OCI-LY7 (cell line): ENCODE measurements at regions not wholly inside any gene's neighbourhood (a gene's known extent, or its start where the extent isn't known, plus 50 kb on each side); places are given as distances from the start of the nearest gene placed in this dataset.

ENCODE experiments used
- EZH2phosphoT487 ChIP-seq: fragments of 200-600 bp; sonication (generic); IDR thresholded peaks from 2 replicates; pipeline ENCODE4 v1.6.1; 2018; ENCODE audit warnings: low read depth, borderline replicate concordance, mild to moderate bottlenecking, mixed run types, antibody characterized with exemption, low read length, moderate library complexity, mixed read lengths
- TF ChIP-seq, protein P1 (sequence below): fragments of 200-600 bp; sonication (generic); conservative IDR thresholded peaks from 2 replicates; pipeline ENCODE4 v1.5.1; 2014; ENCODE audit warnings: mild to moderate bottlenecking, antibody characterized with exemption, low read length, moderate library complexity, mixed read lengths

GRCh38 chr5:6105320-6105719, 273.0 kb downstream of the MED10 start:
- TF ChIP-seq, protein P1, sequence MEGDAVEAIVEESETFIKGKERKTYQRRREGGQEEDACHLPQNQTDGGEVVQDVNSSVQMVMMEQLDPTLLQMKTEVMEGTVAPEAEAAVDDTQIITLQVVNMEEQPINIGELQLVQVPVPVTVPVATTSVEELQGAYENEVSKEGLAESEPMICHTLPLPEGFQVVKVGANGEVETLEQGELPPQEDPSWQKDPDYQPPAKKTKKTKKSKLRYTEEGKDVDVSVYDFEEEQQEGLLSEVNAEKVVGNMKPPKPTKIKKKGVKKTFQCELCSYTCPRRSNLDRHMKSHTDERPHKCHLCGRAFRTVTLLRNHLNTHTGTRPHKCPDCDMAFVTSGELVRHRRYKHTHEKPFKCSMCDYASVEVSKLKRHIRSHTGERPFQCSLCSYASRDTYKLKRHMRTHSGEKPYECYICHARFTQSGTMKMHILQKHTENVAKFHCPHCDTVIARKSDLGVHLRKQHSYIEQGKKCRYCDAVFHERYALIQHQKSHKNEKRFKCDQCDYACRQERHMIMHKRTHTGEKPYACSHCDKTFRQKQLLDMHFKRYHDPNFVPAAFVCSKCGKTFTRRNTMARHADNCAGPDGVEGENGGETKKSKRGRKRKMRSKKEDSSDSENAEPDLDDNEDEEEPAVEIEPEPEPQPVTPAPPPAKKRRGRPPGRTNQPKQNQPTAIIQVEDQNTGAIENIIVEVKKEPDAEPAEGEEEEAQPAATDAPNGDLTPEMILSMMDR: no peak
- TF ChIP-seq EZH2phosphoT487: no peak
